ENCODE measurements at regions not wholly inside any gene's neighbourhood (a gene's known extent, or its start where the extent isn't known, plus 50 kb on each side); places are given as distances from the start of the nearest gene placed in this dataset.

- Histone ChIP-seq H3K4me3 (ENCODE audit: insufficient read depth, low read length, poor library complexity, severe bottlenecking) (no peak overlapping the region), H3K27ac (ENCODE audit: low read depth, low read length) (no peak overlapping the region), H3K79me2 (ENCODE audit: insufficient read depth, low read length) (no peaks in the 10 kb centered on the region), H3K36me3 (ENCODE audit: low read length) (no peaks in the 10 kb centered on the region), H3K4me2 (ENCODE audit: low read depth, low read length, poor library complexity, severe bottlenecking) (no peak overlapping the region), H3F3A (ENCODE audit: insufficient read depth) (no peaks in the 10 kb centered on the region), H3K27me3 (ENCODE audit: low read length) (no peaks in the 10 kb centered on the region), H3K9me3 (ENCODE audit: insufficient read depth, low read length) (no peaks in the 10 kb centered on the region), H3K9me2 (replicated peaks; ENCODE audit: insufficient read depth, low read length) (no peaks in the 10 kb centered on the region), H3K9ac (ENCODE audit: low read length) (no peak overlapping the region), H4K20me1 (ENCODE audit: low read depth, low read length) (no peaks in the 10 kb centered on the region), H2AFZ (ENCODE audit: low read depth, low read length, severe bottlenecking) (no peak overlapping the region)
- no peak for TF ChIP-seq CTCF (IDR thresholded peaks at IDR 0.05; ENCODE audit: insufficient read depth, low read length, poor library complexity, severe bottlenecking)
- no peak for TF ChIP-seq EZH2phosphoT487 (conservative IDR thresholded peaks at IDR 0.05; ENCODE audit: low read length)
Measured at GRCh38 chr3:159632851-159633250, 355.8 kb upstream of the IL12A start.

GRCh38 chr3:159634483-159634882 lies 354.2 kb upstream of the IL12A start:
- no peaks in the 10 kb centered on the region for H3K79me2 ChIP-seq (ENCODE audit: insufficient read depth, low read length)
- no peak overlapping the region for H3K4me2 ChIP-seq (ENCODE audit: low read depth, low read length, poor library complexity, severe bottlenecking)
- H3K9me3 ChIP-seq (ENCODE audit: insufficient read depth, low read length): no peaks in the 10 kb centered on the region
- no peak overlapping the region for H3K4me3 ChIP-seq (ENCODE audit: insufficient read depth, low read length, poor library complexity, severe bottlenecking)
- H3K27ac ChIP-seq (ENCODE audit: low read depth, low read length): no peak overlapping the region
- no peak overlapping the region for H2AFZ ChIP-seq (ENCODE audit: low read depth, low read length, severe bottlenecking)
- no peak for TF ChIP-seq CTCF (IDR thresholded peaks at IDR 0.05; ENCODE audit: insufficient read depth, low read length, poor library complexity, severe bottlenecking)
- no peak for TF ChIP-seq EZH2phosphoT487 (conservative IDR thresholded peaks at IDR 0.05; ENCODE audit: low read length)
- no peaks in the 10 kb centered on the region for H3F3A ChIP-seq (ENCODE audit: insufficient read depth)
- H4K20me1 ChIP-seq (ENCODE audit: low read depth, low read length): no peaks in the 10 kb centered on the region
- no peaks in the 10 kb centered on the region for H3K36me3 ChIP-seq (ENCODE audit: low read length)
- no peak overlapping the region for H3K9ac ChIP-seq (ENCODE audit: low read length)
- H3K9me2 ChIP-seq (replicated peaks; ENCODE audit: insufficient read depth, low read length): no peaks in the 10 kb centered on the region
- no peaks in the 10 kb centered on the region for H3K27me3 ChIP-seq (ENCODE audit: low read length)

- no peak for TF ChIP-seq CTCF (IDR thresholded peaks at IDR 0.05; ENCODE audit: insufficient read depth, low read length, poor library complexity, severe bottlenecking)
- no peak for TF ChIP-seq EZH2phosphoT487 (conservative IDR thresholded peaks at IDR 0.05; ENCODE audit: low read length)
- H3K9me2 ChIP-seq (replicated peaks; ENCODE audit: insufficient read depth, low read length): no peaks in the 10 kb centered on the region
- H2AFZ ChIP-seq (ENCODE audit: low read depth, low read length, severe bottlenecking): no peak overlapping the region
- no peaks in the 10 kb centered on the region for H3K36me3 ChIP-seq (ENCODE audit: low read length)
- H4K20me1 ChIP-seq (ENCODE audit: low read depth, low read length): no peaks in the 10 kb centered on the region
- no peaks in the 10 kb centered on the region for H3K79me2 ChIP-seq (ENCODE audit: insufficient read depth, low read length)
- no peak overlapping the region for H3K27ac ChIP-seq (ENCODE audit: low read depth, low read length)
- no peak overlapping the region for H3K9ac ChIP-seq (ENCODE audit: low read length)
- no peaks in the 10 kb centered on the region for H3K9me3 ChIP-seq (ENCODE audit: insufficient read depth, low read length)
- H3K4me2 ChIP-seq (ENCODE audit: low read depth, low read length, poor library complexity, severe bottlenecking): no peak overlapping the region
- no peak overlapping the region for H3K4me3 ChIP-seq (ENCODE audit: insufficient read depth, low read length, poor library complexity, severe bottlenecking)
- no peaks in the 10 kb centered on the region for H3K27me3 ChIP-seq (ENCODE audit: low read length)
- no peaks in the 10 kb centered on the region for H3F3A ChIP-seq (ENCODE audit: insufficient read depth)
Measured at GRCh38 chr3:159635047-159635641, 353.5 kb upstream of the IL12A start.

Measured in SU-DHL-6 (cell line).